GM18519 (cell line): ENCODE measurements at regions not wholly inside any gene's neighbourhood (a gene's known extent, or its start where the extent isn't known, plus 50 kb on each side); places are given as distances from the start of the nearest gene placed in this dataset.
"Not testable (repeated sequence)": the region's sequence is repeated elsewhere in the genome, so short reads cannot be mapped to it uniquely, and the experiment has no call there.

ENCODE experiments used
- ATAC-seq: cut with Tn5 transposase; IDR thresholded peaks from one replicate; pipeline ENCODE4 v1.9.1; 2021; ENCODE audit warnings: mild to moderate bottlenecking, moderate library complexity; ENCODE audit not compliant: unreplicated experiment, low FRiP score

DNA sequence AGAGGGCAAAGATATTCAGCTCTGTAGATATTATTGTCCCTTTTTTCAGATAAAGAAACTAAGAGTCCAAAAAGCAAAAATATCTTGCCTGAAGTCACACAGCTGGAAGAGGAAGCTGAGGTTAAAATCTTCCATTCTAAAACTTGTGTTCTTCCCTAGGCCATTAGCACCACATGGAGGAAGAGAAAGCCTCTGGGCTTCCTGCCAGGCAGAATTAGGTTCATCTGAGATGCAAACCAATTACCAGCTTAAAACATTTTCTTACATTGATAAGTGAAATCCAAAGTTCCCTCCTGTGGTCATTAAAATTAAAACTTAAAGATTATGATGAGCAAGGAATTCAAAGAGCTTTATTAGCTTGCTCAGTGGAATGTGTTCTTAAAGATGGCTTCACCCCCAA is 235.3 kb upstream of the SETMAR start:
- no peak for ATAC-seq

DNA sequence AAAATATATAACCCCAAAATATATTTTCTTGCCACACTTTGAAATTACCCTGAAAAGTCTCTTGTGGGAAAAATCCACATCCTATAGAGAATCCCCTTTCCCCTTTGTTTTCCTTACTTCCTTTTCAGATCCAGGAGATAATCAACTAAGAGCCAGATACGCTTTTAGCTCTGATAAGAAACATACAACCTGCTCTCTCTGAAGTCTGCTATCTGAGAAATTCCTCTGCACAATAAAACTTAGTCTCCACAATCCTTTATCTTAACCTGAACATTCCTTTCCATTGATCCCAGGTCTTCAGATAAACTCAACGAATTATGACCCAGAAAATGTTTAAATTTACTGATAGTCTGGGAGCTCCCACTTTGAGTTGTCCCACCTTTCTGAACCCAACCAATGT is 233.4 kb upstream of the SETMAR start:
- ATAC-seq = no peak

DNA sequence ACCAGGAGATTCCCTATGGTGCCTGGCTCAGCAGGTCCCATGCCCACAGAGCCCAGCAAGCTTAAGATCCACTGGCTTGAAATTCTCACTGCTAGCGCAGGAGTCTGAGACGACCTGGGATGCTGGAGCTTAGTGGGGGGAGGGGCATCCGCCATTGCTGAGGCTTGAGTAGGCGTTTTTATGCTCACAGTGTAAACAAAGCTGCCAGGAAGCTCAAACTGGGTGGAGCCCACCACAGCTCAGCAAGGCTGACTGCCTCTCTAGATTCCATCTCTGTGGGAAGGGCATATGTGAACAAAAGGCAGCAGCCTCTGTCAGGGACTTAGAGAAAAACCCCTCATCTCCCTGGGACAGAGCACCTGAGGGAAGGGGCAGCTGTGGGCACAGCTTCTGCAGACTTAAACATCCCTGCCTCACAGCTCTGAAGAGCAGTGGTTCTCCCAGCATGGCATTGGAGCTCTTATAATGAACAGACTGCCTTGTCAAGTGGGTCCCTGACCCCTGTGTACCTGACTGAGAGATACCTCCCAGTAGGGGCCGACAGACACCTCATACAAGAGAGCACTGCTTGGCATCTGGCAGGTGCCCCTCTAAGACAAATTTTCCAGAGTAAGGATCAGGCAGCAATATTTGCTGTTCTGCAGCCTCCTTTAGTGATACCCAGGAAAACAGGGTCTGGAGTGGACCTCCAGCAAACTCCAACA is 231.5 kb upstream of the SETMAR start:
- no peak for ATAC-seq

DNA sequence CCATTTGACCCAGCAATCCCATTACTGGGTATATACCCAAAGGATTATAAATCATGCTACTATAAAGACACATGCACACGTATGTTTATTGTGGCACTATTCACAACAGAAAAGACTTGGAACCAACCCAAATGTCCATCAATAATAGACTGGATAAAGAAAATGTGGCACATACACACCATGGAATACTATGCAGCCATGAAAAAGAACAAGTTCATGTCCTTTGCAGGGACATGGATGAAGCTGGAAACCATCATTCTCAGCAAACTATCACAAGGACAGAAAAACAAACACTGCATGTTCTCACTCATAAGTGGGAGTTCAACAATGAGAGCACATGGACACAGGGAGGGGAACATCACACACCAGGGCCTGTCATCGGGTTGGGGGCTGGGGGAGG is 225.9 kb upstream of the SETMAR start:
- ATAC-seq = not testable (repeated sequence)

DNA sequence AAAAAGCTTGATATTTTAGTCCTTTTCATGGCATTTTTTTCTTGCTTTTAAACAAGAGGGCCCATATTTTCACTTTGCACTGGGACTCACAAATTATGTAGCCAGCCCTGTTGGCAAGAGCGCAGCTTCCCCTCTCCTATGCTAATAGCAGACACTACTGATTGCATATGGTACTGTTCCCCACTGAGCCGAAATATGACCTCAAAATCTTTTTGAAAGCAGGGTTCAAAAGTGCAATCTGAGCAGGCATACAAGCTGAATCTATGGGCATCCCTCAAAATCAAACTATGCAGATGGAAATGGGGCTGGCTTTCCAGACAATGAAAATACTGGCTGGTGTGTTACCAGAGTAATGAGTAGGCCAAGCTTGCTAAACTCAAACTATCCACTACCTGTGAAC is 225.2 kb upstream of the SETMAR start:
- ATAC-seq = no peak

DNA sequence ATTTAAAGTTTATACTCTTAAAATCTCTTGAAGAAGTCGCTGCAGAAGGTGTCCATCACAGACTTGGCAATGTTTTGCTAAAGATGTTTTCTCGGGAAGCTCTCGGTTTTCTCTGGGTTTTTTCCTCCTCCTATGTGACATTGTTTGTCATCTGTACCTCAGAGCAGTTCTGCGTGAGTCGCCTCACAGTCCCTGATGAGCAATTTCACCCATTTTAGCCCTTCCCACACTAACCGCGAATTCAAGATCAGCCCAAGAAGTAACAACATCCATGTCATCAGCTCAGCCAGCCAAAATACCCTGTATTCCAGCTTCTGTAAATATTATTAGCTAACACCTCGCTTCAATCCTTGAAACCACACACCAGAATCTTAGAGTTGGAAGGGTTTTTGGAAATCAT is 224.3 kb upstream of the SETMAR start:
- ATAC-seq = peak; percentile 53

DNA sequence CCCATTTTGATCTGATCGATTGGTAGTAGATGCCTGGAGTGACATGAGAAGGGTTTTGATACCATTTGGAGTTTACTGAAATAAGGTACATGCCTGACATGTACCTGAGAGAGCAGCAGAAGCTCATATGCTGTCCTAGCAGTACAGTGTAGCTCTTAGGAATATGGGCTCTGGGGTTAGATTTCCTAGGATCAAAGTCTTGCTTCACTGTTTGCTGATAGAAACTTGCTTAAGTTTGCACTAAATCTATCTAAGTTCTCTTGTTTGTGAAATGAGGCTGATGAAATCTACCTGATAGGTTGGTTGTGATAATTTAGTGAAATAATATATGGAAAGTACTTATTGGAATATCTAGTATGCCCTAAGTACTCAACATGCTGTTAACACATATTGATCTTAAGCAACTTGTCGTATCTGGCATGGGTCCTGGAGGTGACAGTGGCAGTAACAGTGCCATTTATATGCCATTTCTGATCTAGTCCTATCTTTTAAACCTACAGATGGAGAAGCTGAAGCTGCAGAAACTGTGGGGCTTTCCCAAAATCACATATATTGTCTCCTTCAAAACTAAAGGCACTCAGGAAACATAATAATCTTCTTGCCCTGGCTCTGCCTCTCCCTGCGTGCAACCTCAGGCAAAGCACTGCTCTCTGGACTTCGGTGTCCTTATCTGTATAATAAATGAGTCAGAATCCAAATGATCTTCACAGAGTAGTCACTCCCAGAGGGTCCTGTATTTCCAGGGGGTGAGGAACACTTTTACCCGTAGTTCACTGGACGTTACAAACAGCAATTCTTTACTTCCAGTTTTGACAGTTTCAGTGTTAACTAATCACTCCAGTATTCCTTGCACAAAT is 223.6 kb upstream of the SETMAR start:
- no peak for ATAC-seq

DNA sequence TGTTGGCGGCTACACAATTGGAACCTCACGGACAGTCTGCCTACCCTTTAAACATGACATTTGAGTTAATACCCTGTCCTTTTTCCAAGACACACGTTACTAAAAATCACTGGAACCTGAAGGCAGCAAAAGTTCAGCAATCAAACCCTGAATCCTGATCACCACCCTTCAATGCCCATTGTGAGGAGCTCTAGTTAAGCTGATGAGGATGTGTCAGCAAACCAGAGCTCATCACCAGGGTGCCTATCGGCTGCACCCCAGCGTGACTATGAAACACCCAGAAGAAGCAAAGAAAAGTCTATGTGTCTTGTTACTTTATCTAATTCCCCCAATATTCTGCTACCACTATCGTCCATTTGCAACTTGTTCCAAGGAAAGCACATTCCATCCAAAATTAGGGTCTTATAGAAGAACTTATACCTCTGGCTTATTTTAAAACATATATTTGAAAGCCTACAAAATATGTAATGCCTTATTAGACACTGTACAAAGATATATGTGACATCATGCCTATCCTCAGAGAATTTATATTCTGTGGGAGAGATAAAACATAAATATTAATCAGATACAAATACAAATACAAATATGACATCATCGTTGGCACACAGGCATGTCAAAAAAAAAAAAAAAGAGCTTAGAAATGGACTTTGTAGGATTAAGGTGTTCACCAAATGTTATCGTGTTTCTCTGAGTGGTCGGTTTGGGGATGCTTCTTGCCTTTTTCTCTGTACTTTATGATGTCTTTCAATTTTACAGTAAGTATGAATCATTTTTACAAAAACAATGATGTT is 219.7 kb upstream of the SETMAR start:
- no peak for ATAC-seq

DNA sequence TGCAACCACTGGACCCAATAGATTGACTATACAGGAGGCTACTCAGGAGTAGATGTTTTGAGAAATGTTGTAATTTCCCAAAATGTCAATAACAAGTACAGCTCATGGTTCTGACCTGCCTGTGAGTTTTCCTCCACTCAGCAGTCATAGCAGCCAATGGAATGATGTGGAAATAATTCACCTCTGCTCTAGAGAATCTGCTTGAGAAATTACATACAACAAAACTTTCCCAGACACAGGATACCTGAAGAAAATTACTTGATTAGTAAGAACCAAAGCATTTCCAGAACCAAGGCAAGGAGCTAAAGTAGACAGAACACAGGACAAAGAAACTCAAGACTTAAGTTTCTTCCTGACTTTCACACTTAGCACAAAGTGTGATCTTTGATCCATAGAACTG is 218.9 kb upstream of the SETMAR start:
- no peak for ATAC-seq

DNA sequence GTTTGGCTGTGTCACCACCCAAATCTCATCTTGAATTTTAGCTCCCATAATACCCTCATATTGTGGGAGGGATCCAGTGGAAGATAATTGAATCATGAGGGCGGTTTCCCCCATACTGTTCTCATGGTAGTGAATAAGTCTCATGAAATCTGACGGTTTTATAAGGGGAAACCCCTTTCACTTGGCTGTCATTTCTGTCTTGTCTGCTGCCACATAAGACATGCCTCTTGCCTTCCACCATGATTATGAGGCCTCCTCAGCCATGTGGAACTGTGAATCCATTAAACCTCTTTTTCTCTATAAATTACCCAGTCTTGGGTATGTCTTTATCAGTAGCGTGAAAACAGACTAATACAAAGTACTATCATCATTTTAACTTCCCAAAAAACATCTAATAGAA is 216.5 kb upstream of the SETMAR start:
- ATAC-seq = not testable (repeated sequence)

DNA sequence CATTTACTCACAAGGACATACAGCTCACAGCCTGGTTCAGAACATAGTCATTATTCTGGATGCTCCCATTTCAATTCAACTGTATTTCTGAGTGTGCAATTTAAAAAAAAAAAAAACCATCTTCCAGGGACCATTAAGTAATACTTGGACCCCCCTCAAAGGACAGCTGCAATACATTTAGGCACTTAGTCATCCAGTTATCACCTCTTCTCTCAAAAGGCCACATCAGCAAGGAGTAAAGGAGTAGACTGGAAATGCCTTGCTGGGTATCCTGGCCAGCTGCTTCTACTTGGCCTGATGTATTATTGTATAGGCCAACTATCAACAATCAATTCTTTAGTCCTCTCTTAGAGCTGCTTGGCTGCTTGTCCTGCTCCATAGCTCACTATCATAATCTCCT is 211.4 kb upstream of the SETMAR start:
- ATAC-seq = no peak

DNA sequence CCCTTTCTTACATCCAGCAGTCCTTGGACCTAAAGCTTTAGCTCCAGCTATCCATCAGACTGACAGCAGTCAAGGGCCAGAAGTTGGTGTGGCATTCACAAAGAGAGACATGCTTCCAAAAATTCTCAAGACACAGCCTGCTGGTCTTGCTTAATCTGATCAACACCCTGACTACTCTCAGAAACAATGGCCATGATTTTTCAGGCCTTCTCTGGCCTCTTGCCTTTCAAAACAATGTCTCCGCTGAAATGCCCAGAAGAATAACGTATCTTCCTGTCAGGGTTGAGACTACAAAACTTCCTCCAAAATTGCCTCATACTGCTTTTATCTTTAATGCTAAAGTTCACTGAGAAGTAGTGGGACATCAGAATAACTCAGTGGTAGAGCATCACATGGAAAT is 205.4 kb upstream of the SETMAR start:
- ATAC-seq = no peak

DNA sequence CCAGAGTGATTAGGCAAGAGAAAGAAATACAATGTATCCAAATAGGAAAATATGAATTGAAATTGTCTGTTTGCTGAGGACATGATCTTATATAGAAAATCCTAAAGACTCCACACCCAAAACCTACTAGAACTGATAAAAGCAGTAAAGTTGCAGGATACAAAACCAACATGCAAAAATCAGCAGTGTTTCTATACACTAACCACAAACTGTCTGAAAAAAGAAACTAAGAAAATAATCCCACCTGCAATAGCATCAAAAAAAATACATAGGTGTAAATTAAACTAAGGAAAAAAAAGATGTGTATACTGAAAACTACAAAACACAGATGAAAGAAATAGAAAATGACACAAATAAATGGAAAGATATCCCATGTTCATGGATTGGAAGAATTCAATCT is 203.6 kb upstream of the SETMAR start:
- ATAC-seq = no peak

DNA sequence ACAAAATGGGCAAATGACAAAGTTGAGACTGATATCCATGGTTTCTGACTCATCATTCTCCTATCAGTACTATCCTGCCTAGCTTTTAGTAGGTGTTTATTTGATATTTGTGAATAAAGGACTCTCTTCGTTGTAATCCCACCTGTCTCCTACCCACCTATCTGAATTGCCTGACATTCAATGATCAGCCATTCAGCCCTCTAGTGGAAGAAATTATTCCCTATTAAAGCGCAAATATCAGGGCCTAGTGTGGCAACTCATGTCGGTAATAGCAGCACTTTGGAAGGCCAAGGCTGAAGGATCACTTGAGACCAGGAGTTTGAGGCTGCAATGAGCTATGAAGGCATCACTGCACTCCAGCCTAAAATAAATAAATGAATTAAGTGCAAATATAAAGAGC is 195.7 kb upstream of the SETMAR start:
- ATAC-seq = no peak

DNA sequence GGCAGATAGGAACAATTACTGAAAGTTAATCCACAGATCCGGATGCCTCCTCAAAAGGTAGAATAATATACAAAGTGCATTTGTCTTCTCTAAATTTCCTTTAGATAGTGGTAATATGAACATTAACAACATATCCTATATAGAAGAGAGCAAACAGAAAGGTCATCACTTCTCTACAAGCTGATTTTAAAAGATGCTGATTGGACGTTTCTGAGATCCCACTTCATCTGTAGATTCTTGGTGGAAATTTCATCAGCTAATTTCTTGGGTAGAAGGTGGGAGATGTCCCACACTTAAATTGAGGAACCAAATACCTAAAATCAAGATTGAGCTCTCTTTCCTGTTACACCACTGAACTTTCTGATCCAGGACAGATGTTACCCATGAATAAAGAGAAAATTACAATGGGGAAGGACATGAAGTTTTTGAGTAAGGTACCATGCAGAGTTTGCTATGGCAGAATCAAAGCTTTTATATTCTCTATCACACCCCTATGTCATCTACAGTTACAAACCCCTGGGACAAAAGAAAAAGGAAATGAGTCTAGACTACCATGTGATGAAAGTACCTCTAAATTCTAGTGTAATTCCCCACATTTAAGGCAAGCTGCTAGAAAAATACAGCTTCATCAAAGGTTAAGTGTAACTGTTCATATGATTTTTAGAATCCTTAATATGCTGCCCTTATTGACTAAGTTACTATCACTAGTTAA is 189.2 kb upstream of the SETMAR start:
- ATAC-seq = no peak

DNA sequence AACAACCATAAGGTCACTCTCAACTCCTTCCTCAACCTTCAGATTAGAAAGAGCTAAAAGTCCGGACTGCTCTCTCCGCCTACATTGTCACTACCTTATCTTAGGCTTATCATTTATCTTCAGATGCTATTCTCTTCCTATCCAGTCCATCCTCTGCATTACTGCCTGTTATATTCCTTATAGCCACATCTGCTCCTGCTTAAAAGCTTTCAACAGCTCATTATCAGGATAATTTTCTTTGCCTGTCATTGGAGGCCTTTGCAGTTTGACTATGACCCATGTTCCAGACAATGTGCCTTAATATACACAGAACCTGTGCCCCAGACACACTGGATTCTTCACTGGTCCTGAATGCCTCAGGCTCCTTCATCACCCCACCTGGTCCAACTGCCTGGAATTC is 184.1 kb upstream of the SETMAR start:
- no peak for ATAC-seq

DNA sequence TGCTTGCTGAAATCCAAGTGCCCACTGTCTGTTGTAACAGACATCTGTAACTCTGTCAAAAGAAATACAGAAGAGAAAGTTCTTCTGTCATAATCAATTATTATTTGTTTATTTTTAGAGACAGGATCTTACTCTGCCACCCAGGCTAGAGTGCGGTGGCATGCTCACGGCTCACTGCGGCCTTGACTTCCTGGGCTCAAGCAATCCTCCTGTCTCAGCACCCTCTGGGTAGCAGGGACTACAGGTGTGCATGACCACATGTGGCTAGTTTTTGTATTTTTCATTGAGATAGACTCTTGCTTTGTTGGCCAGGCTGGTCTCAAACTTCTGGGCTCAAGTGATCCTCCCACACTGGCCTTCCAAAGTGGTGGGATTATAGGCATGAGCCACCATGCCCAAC is 177.6 kb upstream of the SETMAR start:
- no peak for ATAC-seq

DNA sequence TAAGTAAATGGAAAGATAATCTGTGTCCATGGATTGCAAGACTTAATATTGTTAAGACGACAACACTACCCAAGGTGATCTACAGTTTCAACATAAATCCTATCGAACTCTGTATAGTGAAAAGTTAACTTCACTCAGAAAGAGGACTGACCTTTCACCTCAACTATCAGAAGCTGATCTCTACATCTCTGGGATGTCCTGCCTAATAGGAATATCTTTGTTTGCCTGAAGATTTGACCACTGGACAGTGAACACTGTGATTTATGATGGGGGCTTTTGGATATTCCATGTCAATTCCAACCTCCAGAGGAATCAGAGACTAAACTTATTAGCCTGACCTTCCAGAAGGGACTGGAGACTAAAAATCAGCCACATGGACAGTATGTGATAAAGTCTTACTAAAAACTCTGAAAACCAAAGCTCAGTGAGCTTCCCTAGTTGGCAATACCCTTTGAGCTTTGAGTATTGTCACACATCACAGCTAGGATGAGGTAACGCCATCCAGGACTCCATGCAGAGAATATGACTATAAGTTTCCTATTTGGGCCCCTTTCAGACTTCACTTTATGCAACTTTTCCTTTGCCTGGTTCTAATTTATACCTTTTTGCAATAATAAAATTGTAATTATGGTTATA is 164.9 kb upstream of the SETMAR start:
- ATAC-seq = no peak

DNA sequence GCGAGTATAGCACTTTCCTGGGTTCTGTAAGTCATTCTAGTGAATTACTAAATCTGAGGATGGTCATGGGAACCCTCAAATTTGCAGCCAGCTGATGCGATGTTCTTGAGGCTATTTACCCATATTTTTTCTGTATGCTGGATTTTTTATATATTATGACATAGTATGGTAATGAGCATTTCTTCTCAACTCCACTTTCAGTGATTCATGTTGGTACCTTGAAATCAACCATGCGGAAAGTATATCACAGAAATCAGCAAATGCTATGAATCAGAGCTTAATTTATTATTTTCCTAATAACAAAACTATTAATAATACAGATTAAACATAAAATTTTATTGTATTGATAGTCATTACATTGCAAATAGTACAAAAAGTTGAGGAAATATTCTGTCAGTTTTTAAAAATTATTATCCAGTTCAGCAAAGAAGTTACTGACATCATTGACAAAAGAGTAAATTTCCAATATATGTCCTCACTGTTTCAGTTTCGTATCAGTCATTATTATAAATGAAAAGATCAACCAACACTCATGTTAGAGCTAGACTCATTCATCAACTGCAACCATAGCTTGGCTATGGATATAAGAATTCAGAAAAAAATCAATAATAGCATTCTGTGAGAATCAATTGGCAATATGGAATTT is 164.3 kb upstream of the SETMAR start:
- no peak for ATAC-seq
